Progenitor cell of endocrine pancreas (in vitro differentiated cells): ENCODE measurements at regions not wholly inside any gene's neighbourhood (a gene's known extent, or its start where the extent isn't known, plus 50 kb on each side); places are given as distances from the start of the nearest gene placed in this dataset.

ENCODE experiments used
- DNase-seq: peaks from one replicate; pipeline ENCODE4 v3.0.0; 2021; ENCODE audit warnings: low spot score; ENCODE audit not compliant: unreplicated experiment
- H3K27ac Mint-ChIP-seq: 2 replicates; pipeline ENCODE4 v1.8.0; 2021; ENCODE audit warnings: mild to moderate bottlenecking, moderate library complexity, mixed read lengths
- H3K27me3 Mint-ChIP-seq: 2 replicates; pipeline ENCODE4 v1.8.0; 2021; ENCODE audit warnings: mixed read lengths
- H3K36me3 Mint-ChIP-seq: 2 replicates; pipeline ENCODE4 v1.8.0; 2022; ENCODE audit warnings: mixed read lengths; ENCODE audit not compliant: insufficient read depth
- H3K4me1 Mint-ChIP-seq: 2 replicates; pipeline ENCODE4 v1.8.0; 2021; ENCODE audit warnings: low read depth, mixed read lengths
- H3K4me3 Mint-ChIP-seq: 2 replicates; pipeline ENCODE4 v1.8.0; 2021; ENCODE audit warnings: low read depth, mild to moderate bottlenecking, moderate library complexity, mixed read lengths
- H3K9me3 Mint-ChIP-seq: 2 replicates; pipeline ENCODE4 v1.8.0; 2021; ENCODE audit warnings: low read depth, mixed read lengths
- TF ChIP-seq, protein P1 (sequence below): fragments of 200-600 bp; sonication (generic); IDR thresholded peaks from one replicate; pipeline ENCODE4 v1.5.0; 2021; ENCODE audit warnings: antibody characterized with exemption, mild to moderate bottlenecking; ENCODE audit not compliant: unreplicated experiment

- peaks cover 4% of the 10 kb centered on the region for H3K4me1 Mint-ChIP-seq
- H3K27me3 Mint-ChIP-seq = no peaks in the 10 kb centered on the region
- TF ChIP-seq, protein P1, sequence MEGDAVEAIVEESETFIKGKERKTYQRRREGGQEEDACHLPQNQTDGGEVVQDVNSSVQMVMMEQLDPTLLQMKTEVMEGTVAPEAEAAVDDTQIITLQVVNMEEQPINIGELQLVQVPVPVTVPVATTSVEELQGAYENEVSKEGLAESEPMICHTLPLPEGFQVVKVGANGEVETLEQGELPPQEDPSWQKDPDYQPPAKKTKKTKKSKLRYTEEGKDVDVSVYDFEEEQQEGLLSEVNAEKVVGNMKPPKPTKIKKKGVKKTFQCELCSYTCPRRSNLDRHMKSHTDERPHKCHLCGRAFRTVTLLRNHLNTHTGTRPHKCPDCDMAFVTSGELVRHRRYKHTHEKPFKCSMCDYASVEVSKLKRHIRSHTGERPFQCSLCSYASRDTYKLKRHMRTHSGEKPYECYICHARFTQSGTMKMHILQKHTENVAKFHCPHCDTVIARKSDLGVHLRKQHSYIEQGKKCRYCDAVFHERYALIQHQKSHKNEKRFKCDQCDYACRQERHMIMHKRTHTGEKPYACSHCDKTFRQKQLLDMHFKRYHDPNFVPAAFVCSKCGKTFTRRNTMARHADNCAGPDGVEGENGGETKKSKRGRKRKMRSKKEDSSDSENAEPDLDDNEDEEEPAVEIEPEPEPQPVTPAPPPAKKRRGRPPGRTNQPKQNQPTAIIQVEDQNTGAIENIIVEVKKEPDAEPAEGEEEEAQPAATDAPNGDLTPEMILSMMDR = no peak
- no peak overlapping the region for H3K27ac Mint-ChIP-seq
- no peak for DNase-seq
- H3K36me3 Mint-ChIP-seq = no peaks in the 10 kb centered on the region
- no peak overlapping the region for H3K4me3 Mint-ChIP-seq
- no peaks in the 10 kb centered on the region for H3K9me3 Mint-ChIP-seq
Measured at GRCh38 chr6:82602776-82603175, 239.2 kb downstream of the TPBG start.

GRCh38 chr6:82603871-82604270, 240.3 kb downstream of the TPBG start:
- no peak for DNase-seq
- TF ChIP-seq, protein P1 = no peak
- Mint-ChIP-seq H3K9me3 (no peaks in the 10 kb centered on the region), H3K4me3 (no peak overlapping the region), H3K36me3 (no peaks in the 10 kb centered on the region), H3K27ac (no peak overlapping the region), H3K27me3 (no peaks in the 10 kb centered on the region), H3K4me1 (peaks cover 12% of the 10 kb centered on the region)

DNA sequence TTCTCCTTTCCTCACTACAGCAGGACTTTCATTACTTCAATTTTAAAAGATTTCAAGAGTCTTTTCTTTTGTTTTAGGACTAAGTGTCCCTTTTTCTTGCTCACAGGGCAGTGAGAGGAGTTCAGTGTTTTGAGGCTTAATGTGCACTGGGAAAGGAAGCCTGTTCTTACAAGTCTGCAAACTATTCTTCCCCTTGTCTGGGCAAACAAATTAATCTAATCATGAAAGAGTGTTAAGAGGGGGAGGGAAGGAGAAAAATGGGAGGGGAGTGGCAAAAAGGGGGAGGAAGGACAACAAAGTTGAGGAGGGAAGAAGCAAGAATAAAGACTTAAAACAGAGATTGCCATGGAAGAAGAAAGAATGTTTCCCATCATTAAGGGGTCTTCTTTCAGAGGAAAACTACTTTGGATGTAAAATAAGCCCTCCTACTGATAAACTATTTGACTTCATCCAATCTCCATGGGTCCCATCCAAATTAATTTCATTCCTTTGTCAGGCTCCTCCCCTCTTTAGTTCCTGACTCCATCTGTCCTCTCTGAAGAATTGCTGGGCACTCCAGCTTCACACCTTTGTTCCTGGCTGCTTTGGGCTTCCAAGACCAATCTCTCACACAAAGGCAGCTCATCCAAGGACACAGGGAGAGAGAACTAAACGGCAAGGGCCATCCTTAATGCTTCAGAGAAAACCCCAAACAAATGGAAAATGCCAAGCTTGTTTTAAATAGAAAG, 244.5 kb downstream of the TPBG start:
- peaks cover 12% of the 10 kb centered on the region for H3K4me1 Mint-ChIP-seq
- no peaks in the 10 kb centered on the region for H3K36me3 Mint-ChIP-seq
- H3K4me3 Mint-ChIP-seq = no peak overlapping the region
- no peaks in the 10 kb centered on the region for H3K9me3 Mint-ChIP-seq
- no peak for DNase-seq
- H3K27ac Mint-ChIP-seq = peak overlapping the region; percentile 17
- TF ChIP-seq, protein P1 = no peak
- no peaks in the 10 kb centered on the region for H3K27me3 Mint-ChIP-seq

- Mint-ChIP-seq H3K27me3 (no peaks in the 10 kb centered on the region), H3K36me3 (no peaks in the 10 kb centered on the region), H3K4me1 (peaks cover 12% of the 10 kb centered on the region), H3K27ac (no peak overlapping the region), H3K9me3 (no peaks in the 10 kb centered on the region), H3K4me3 (no peak overlapping the region)
- TF ChIP-seq, protein P1 = no peak
- DNase-seq = no peak
Measured at GRCh38 chr6:82608781-82609180, 245.2 kb downstream of the TPBG start.

GRCh38 chr6:82611751-82612150, 248.1 kb downstream of the TPBG start:
- H3K27me3 Mint-ChIP-seq = no peaks in the 10 kb centered on the region
- H3K4me3 Mint-ChIP-seq = no peak overlapping the region
- TF ChIP-seq, protein P1 = no peak
- H3K27ac Mint-ChIP-seq = no peak overlapping the region
- no peak for DNase-seq
- no peaks in the 10 kb centered on the region for H3K36me3 Mint-ChIP-seq
- H3K9me3 Mint-ChIP-seq = no peaks in the 10 kb centered on the region
- peaks cover 12% of the 10 kb centered on the region for H3K4me1 Mint-ChIP-seq
